Natural killer cell (primary cell): ENCODE measurements at regions not wholly inside any gene's neighbourhood (a gene's known extent, or its start where the extent isn't known, plus 50 kb on each side); places are given as distances from the start of the nearest gene placed in this dataset.
A peak's percentile ranks its signal among the peaks of the same experiment; 100 is the strongest.

ENCODE experiments used
- ATAC-seq, 3 donors: fragments of 150-1000 bp in 2 of 3; fragments of 200-7000 bp in 1 of 3; cut with Tn5 transposase; 1 replicate in 1 of 3; 2 replicates in 2 of 3; pipeline ENCODE4 v1.10.0; 2021; ENCODE audit warnings: mild to moderate bottlenecking in 2 of 3, moderate library complexity in 2 of 3
- DNase-seq, 2 donors: peaks; one replicate each; pipeline versions ENCODE4 v3.0.0 to v3.0.0-alpha.2; 2013 to 2021; ENCODE audit warnings: mixed read lengths in 1 of 2
- H3K27ac ChIP-seq: one replicate; pipeline ENCODE4 v1.5.1; 2013; ENCODE audit warnings: mild to moderate bottlenecking, low read length
- H3K27me3 ChIP-seq: one replicate; pipeline ENCODE4 v1.6.1; 2013; ENCODE audit warnings: low read length; ENCODE audit not compliant: control insufficient read depth, insufficient read depth
- H3K36me3 ChIP-seq: one replicate; pipeline ENCODE4 v1.6.1; 2013; ENCODE audit warnings: low read length; ENCODE audit not compliant: control insufficient read depth, insufficient read depth
- H3K4me1 ChIP-seq: one replicate; pipeline ENCODE4 v1.6.1; 2013; ENCODE audit warnings: low read length; ENCODE audit not compliant: control insufficient read depth, insufficient read depth
- H3K4me3 ChIP-seq: one replicate; pipeline ENCODE4 v1.5.1; 2013; ENCODE audit warnings: low read length
- H3K9me3 ChIP-seq: one replicate; pipeline ENCODE4 v1.6.1; 2013; ENCODE audit warnings: low read length; ENCODE audit not compliant: control insufficient read depth, insufficient read depth
- H3K27ac Mint-ChIP-seq, 2 donors: one replicate each; pipeline ENCODE4 v1.8.0; 2022; ENCODE audit warnings: mild to moderate bottlenecking in 2 of 2, mixed read lengths in 2 of 2, moderate library complexity in 1 of 2
- H3K27me3 Mint-ChIP-seq, 2 donors: one replicate each; pipeline ENCODE4 v1.8.0; 2022; ENCODE audit warnings: low read depth in 2 of 2, mixed read lengths in 2 of 2
- H3K36me3 Mint-ChIP-seq: one replicate; pipeline ENCODE4 v1.8.0; 2022; ENCODE audit warnings: mixed read lengths
- H3K4me1 Mint-ChIP-seq, 2 donors: one replicate each; pipeline ENCODE4 v1.8.0; 2022; ENCODE audit warnings: mixed read lengths in 2 of 2
- H3K4me3 Mint-ChIP-seq: one replicate; pipeline ENCODE4 v1.8.0; 2022; ENCODE audit warnings: mild to moderate bottlenecking, moderate library complexity, mixed read lengths
- H3K9me3 Mint-ChIP-seq, 2 donors: one replicate each; pipeline ENCODE4 v1.8.0; 2022; ENCODE audit warnings: mixed read lengths in 2 of 2
- CTCF ChIP-seq: fragments of 200-600 bp; IDR thresholded peaks from one replicate; pipeline ENCODE4 v1.8.0; 2022; ENCODE audit warnings: antibody characterized with exemption
- WGBS: methylation state at CpG from one replicate; pipeline ENCODE4 v1.1.7; 2013; ENCODE audit warnings: missing lambda C conversion rate; ENCODE audit not compliant: insufficient coverage; 5-methylcytosine and 5-hydroxymethylcytosine counted together
- intact Hi-C: fragments of 100-400 bp; cut with micrococcal nuclease; formaldehyde crosslinking; loops from one replicate; pipeline ENCODE4 v1.14.2; 2022

GRCh38 chr15:96583671-96584070 is 253.2 kb downstream of the NR2F2 start:
- no peaks in the 10 kb centered on the region for H3K9me3 Mint-ChIP-seq
- ATAC-seq (no peak), DNase-seq (no peak)
- Histone ChIP-seq H3K36me3 (no peaks in the 10 kb centered on the region), H3K9me3 (no peaks in the 10 kb centered on the region), H3K4me3 (no peak overlapping the region), H3K27me3 (no peaks in the 10 kb centered on the region), H3K4me1 (no peaks in the 10 kb centered on the region), H3K27ac (no peak overlapping the region)
- no peaks in the 10 kb centered on the region for H3K4me1 Mint-ChIP-seq
- WGBS = 88% methylated on average over 2 of the region's 2 CpGs
- TF ChIP-seq CTCF = no peak
- H3K27me3 Mint-ChIP-seq = peaks cover 5 to 20% of the 10 kb centered on the region in 2 donors
- H3K4me3 Mint-ChIP-seq = no peak overlapping the region
- H3K27ac Mint-ChIP-seq = no peak overlapping the region
- H3K36me3 Mint-ChIP-seq = no peaks in the 10 kb centered on the region
- intact Hi-C loops = no loop called here

GRCh38 chr15:96585484-96586386 is 255.2 kb downstream of the NR2F2 start:
- DNase-seq = no peak
- no peak overlapping the region for H3K4me3 ChIP-seq

GRCh38 chr15:96586901-96587300 is 256.4 kb downstream of the NR2F2 start:
- intact Hi-C loops = no loop called here
- H3K4me3 Mint-ChIP-seq = no peak overlapping the region
- no peak overlapping the region for H3K27ac ChIP-seq
- TF ChIP-seq CTCF = no peak
- no peak overlapping the region for H3K27ac Mint-ChIP-seq
- DNase-seq (peak in 1 of 2 donors; percentile 3), ATAC-seq (no peak)
- peaks cover 6 to 44% of the 10 kb centered on the region in 2 donors for H3K27me3 Mint-ChIP-seq
- no peaks in the 10 kb centered on the region for H3K4me1 Mint-ChIP-seq
- 50% methylated on average over 4 of the region's 4 CpGs for WGBS
- H3K4me1 ChIP-seq = no peaks in the 10 kb centered on the region
- H3K36me3 Mint-ChIP-seq = no peaks in the 10 kb centered on the region
- H3K4me3 ChIP-seq = no peak overlapping the region
- H3K9me3 ChIP-seq = no peaks in the 10 kb centered on the region
- no peaks in the 10 kb centered on the region for H3K9me3 Mint-ChIP-seq
- H3K27me3 ChIP-seq = no peaks in the 10 kb centered on the region
- no peaks in the 10 kb centered on the region for H3K36me3 ChIP-seq

More at GRCh38 chr15:96585484-96586386, 255.2 kb downstream of the NR2F2 start:
- Mint-ChIP-seq H3K27me3 (peaks cover 6 to 35% of the 10 kb centered on the region in 2 donors), H3K9me3 (no peaks in the 10 kb centered on the region), H3K4me3 (no peak overlapping the region), H3K4me1 (no peaks in the 10 kb centered on the region), H3K27ac (no peak overlapping the region), H3K36me3 (no peaks in the 10 kb centered on the region)
- no peaks in the 10 kb centered on the region for H3K4me1 ChIP-seq
- intact Hi-C loops = no loop called here
- H3K9me3 ChIP-seq = no peaks in the 10 kb centered on the region
- ATAC-seq = no peak
- no peaks in the 10 kb centered on the region for H3K36me3 ChIP-seq
- H3K27me3 ChIP-seq = no peaks in the 10 kb centered on the region
- H3K27ac ChIP-seq = no peak overlapping the region
- no peak for TF ChIP-seq CTCF
- 57% methylated on average over 8 of the region's 9 CpGs for WGBS
